ENCODE measurements at regions not wholly inside any gene's neighbourhood (a gene's known extent, or its start where the extent isn't known, plus 50 kb on each side); places are given as distances from the start of the nearest gene placed in this dataset.

- TF ChIP-seq CTCF (conservative IDR thresholded peaks at IDR 0.05; ENCODE audit: low read length) (no peak), EZH2phosphoT487 (IDR thresholded peaks at IDR 0.05; ENCODE audit: borderline replicate concordance, low read depth, low read length) (no peak)
These were observed 59.5 kb downstream of the TMEM174 start for GRCh38 chr5:73232266-73233041.
